ENCODE measurements at regions not wholly inside any gene's neighbourhood (a gene's known extent, or its start where the extent isn't known, plus 50 kb on each side); places are given as distances from the start of the nearest gene placed in this dataset.
A peak's percentile ranks its signal among the peaks of the same experiment; 100 is the strongest.

- Histone ChIP-seq H3K27ac (ENCODE audit: extremely low read depth, low read depth, low read length) (no peak overlapping the region), H2AFZ (ENCODE audit: low read depth, low read length) (no peak overlapping the region), H3K9me3 (replicated peaks; ENCODE audit: control insufficient read depth, insufficient read depth, low read depth, low read length) (no peaks in the 10 kb centered on the region), H3K9ac (ENCODE audit: insufficient read depth in 1 of 2, low read depth in 2 of 2, low read length in 2 of 2) (no peak overlapping the region), H3K36me3 (ENCODE audit: control insufficient read depth, insufficient read depth, low read length) (no peaks in the 10 kb centered on the region), H3K4me1 (replicated peaks in 1 of 2; ENCODE audit: control insufficient read depth in 2 of 2, insufficient read depth in 2 of 2, low read length in 2 of 2) (no peaks in the 10 kb centered on the region), H3K4me2 (ENCODE audit: insufficient read depth, low read length) (no peak overlapping the region), H4K20me1 (replicated peaks; ENCODE audit: control insufficient read depth, insufficient read depth, low read length) (peaks cover 4% of the 10 kb centered on the region; the same call in 1 of the 2 replicates), H3K4me3 (no peak overlapping the region), H3K79me2 (ENCODE audit: control insufficient read depth, insufficient read depth, low read length) (no peaks in the 10 kb centered on the region), H3K27me3 (ENCODE audit: control insufficient read depth in 2 of 2, insufficient read depth in 2 of 2, low read length in 2 of 2) (peaks cover 29 to 65% of the 10 kb centered on the region in 2 experiments; a peak in 4 of 5 replicates), H3K9me1 (ENCODE audit: control insufficient read depth, insufficient read depth, low read length) (no peaks in the 10 kb centered on the region)
- intact Hi-C loops (cut with micrococcal nuclease) (no loop called here), in situ Hi-C loops (cut with MboI) (no loop called here)
- BruUV-seq (replicated peaks), result no TSS peak
- ATAC-seq (no peak), DNase-seq (ENCODE audit: extremely low read depth in 1 of 4, low spot score in 3 of 4) (no peak), FAIRE-seq (no peak)
- TF ChIP-seq ZKSCAN1 (IDR thresholded peaks at IDR 0.05; ENCODE audit: low read depth, low read length), result peak; percentile 53; the same call in 1 of the 2 replicates
- no peak for TF ChIP-seq NFIX (CRISPR knock-in tag; IDR thresholded peaks at IDR 0.05; ENCODE audit: low read depth)
- TF ChIP-seq ARID3B (CRISPR knock-in tag; IDR thresholded peaks at IDR 0.05; ENCODE audit: borderline replicate concordance), result no peak
- ChIA-PET CTCF (ENCODE audit: low intra/inter-chr PET ratio) (no interaction called here), POLR2A (no interaction called here)
- WGBS (ENCODE audit: insufficient coverage, low coverage, missing lambda C conversion rate), result 0% methylated on average over 2 of the region's 2 CpGs
Measured at GRCh38 chr6:40891131-40891530, 147.9 kb downstream of the UNC5CL start.

GRCh38 chr6:40889137-40889832, 149.7 kb downstream of the UNC5CL start:
- ChIA-PET POLR2A (interaction anchor here (0.5 kb wide), 1 partner anchor 21 kb away, joined by 4 read pairs; no protein-coding TSS in a partner anchor), CTCF (ENCODE audit: low intra/inter-chr PET ratio) (no interaction called here)
- WGBS (ENCODE audit: insufficient coverage, low coverage, missing lambda C conversion rate), result under 1% methylated on average over 7 of the region's 7 CpGs
- H3K27me3 ChIP-seq (ENCODE audit: control insufficient read depth in 2 of 2, insufficient read depth in 2 of 2, low read length in 2 of 2), result peaks cover 27 to 58% of the 10 kb centered on the region in 2 experiments; a peak in 4 of 5 replicates
- DNase-seq (ENCODE audit: extremely low read depth in 1 of 4, low spot score in 3 of 4) (no peak), ATAC-seq (no peak), FAIRE-seq (no peak)
- H3K79me2 ChIP-seq (ENCODE audit: control insufficient read depth, insufficient read depth, low read length), result no peaks in the 10 kb centered on the region
- no TSS peak for BruUV-seq (replicated peaks)
- H2AFZ ChIP-seq (ENCODE audit: low read depth, low read length), result no peak overlapping the region
- TF ChIP-seq NFXL1 (CRISPR knock-in tag; IDR thresholded peaks at IDR 0.05) (no peak), TCFL5 (CRISPR knock-in tag; conservative IDR thresholded peaks at IDR 0.05) (no peak), MEF2A (IDR thresholded peaks at IDR 0.05; ENCODE audit: control insufficient read depth, low read depth, low read length) (no peak), BCL6 (CRISPR knock-in tag; IDR thresholded peaks at IDR 0.05) (no peak), GTF2B (IDR thresholded peaks at IDR 0.05; ENCODE audit: extremely low read depth, insufficient read length) (no peak), RUNX1 (IDR thresholded peaks at IDR 0.05; ENCODE audit: low read depth) (no peak), XRCC5 (IDR thresholded peaks at IDR 0.05; ENCODE audit: low read depth, low read length) (no peak), ZFP1 (CRISPR knock-in tag; IDR thresholded peaks at IDR 0.05) (no peak)
- in situ Hi-C loops (cut with MboI), result no loop called here
- H3K36me3 ChIP-seq (ENCODE audit: control insufficient read depth, insufficient read depth, low read length), result no peaks in the 10 kb centered on the region
- H3K27ac ChIP-seq (ENCODE audit: extremely low read depth, low read depth, low read length), result no peak overlapping the region
- H3K4me1 ChIP-seq (replicated peaks in 1 of 2; ENCODE audit: control insufficient read depth in 2 of 2, insufficient read depth in 2 of 2, low read length in 2 of 2), result no peaks in the 10 kb centered on the region
- intact Hi-C loops (cut with micrococcal nuclease), result no loop called here
- H3K9me3 ChIP-seq (replicated peaks; ENCODE audit: control insufficient read depth, insufficient read depth, low read depth, low read length), result no peaks in the 10 kb centered on the region
- H3K4me3 ChIP-seq, result no peak overlapping the region
- H3K9ac ChIP-seq (ENCODE audit: insufficient read depth in 1 of 2, low read depth in 2 of 2, low read length in 2 of 2), result no peak overlapping the region
- no peak overlapping the region for H3K4me2 ChIP-seq (ENCODE audit: insufficient read depth, low read length)
- H4K20me1 ChIP-seq (replicated peaks; ENCODE audit: control insufficient read depth, insufficient read depth, low read length), result no peaks in the 10 kb centered on the region; the same call in 1 of the 2 replicates
- no peaks in the 10 kb centered on the region for H3K9me1 ChIP-seq (ENCODE audit: control insufficient read depth, insufficient read depth, low read length)
